Upper lobe of left lung (tissue), 4 donors: ENCODE measurements at regions not wholly inside any gene's neighbourhood (a gene's known extent, or its start where the extent isn't known, plus 50 kb on each side); places are given as distances from the start of the nearest gene placed in this dataset.

Experiments used
- CTCF ChIP-seq, 6 experiments: fragments of 450-650 bp in 4 of 6; fragments of 200-600 bp in 2 of 6; sonication (generic) in 2 of 6; IDR thresholded peaks; one replicate each; pipeline ENCODE4 v1.5.1; 2016 to 2019; ENCODE audit warnings: antibody characterized with exemption in 6 of 6
- POLR2A ChIP-seq, 4 donors: fragments of 450-650 bp; IDR thresholded peaks; one replicate each; pipeline ENCODE4 v1.5.1; 2016 to 2017; ENCODE audit warnings: antibody characterized with exemption in 4 of 4, mild to moderate bottlenecking in 2 of 4
- POLR2AphosphoS5 ChIP-seq, 2 donors: sonication (generic); formaldehyde crosslinking; IDR thresholded peaks; one replicate each; pipeline ENCODE4 v1.5.1; 2017; ENCODE audit warnings: antibody characterized with exemption in 2 of 2

GRCh38 chr21:34280959-34281358, 82.8 kb upstream of the KCNE2 start:
- TF ChIP-seq POLR2A (IDR thresholded peaks at IDR 0.05) (no peak), POLR2AphosphoS5 (IDR thresholded peaks at IDR 0.05) (no peak), CTCF (IDR thresholded peaks at IDR 0.05) (no peak)
